ENCODE measurements at regions not wholly inside any gene's neighbourhood (a gene's known extent, or its start where the extent isn't known, plus 50 kb on each side); places are given as distances from the start of the nearest gene placed in this dataset.

GRCh38 chr11:101292661-101293240, 163.1 kb upstream of the PGR start (continued):
- no peak for TF ChIP-seq CBX5 (IDR thresholded peaks at IDR 0.05; ENCODE audit: low read depth, low read length)
- TF ChIP-seq JUND (IDR thresholded peaks at IDR 0.05; ENCODE audit: low read length) = no peak
- no peak for TF ChIP-seq CHD2 (IDR thresholded peaks at IDR 0.05; ENCODE audit: low read length)
- TF ChIP-seq ASH2L (IDR thresholded peaks at IDR 0.05; ENCODE audit: low read length) = no peak
- no peak for TF ChIP-seq RAD21 (IDR thresholded peaks at IDR 0.05 in 1 of 2, conservative IDR thresholded peaks at IDR 0.05 in 1 of 2; ENCODE audit: low read depth in 2 of 2, low read length in 2 of 2)
- TF ChIP-seq SP2 (IDR thresholded peaks at IDR 0.05; ENCODE audit: low read length) = no peak
- TF ChIP-seq CBX8 (IDR thresholded peaks at IDR 0.05; ENCODE audit: borderline replicate concordance, low read depth, low read length) = no peak
